ENCODE measurements at regions not wholly inside any gene's neighbourhood (a gene's known extent, or its start where the extent isn't known, plus 50 kb on each side); places are given as distances from the start of the nearest gene placed in this dataset.
A peak's percentile ranks its signal among the peaks of the same experiment; 100 is the strongest.

- no peak overlapping the region for H3K4me3 ChIP-seq (ENCODE audit: low read depth, low read length)
- no peak for DNase-seq (ENCODE audit: low read depth)
- TF ChIP-seq, protein P1, sequence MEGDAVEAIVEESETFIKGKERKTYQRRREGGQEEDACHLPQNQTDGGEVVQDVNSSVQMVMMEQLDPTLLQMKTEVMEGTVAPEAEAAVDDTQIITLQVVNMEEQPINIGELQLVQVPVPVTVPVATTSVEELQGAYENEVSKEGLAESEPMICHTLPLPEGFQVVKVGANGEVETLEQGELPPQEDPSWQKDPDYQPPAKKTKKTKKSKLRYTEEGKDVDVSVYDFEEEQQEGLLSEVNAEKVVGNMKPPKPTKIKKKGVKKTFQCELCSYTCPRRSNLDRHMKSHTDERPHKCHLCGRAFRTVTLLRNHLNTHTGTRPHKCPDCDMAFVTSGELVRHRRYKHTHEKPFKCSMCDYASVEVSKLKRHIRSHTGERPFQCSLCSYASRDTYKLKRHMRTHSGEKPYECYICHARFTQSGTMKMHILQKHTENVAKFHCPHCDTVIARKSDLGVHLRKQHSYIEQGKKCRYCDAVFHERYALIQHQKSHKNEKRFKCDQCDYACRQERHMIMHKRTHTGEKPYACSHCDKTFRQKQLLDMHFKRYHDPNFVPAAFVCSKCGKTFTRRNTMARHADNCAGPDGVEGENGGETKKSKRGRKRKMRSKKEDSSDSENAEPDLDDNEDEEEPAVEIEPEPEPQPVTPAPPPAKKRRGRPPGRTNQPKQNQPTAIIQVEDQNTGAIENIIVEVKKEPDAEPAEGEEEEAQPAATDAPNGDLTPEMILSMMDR (IDR thresholded peaks at IDR 0.05; ENCODE audit: insufficient read depth, low read length): no peak
These were observed 186.3 kb downstream of the SATB1 start for GRCh38 chr3:18238746-18239331.

- TF ChIP-seq, protein P1 (IDR thresholded peaks at IDR 0.05; ENCODE audit: insufficient read depth, low read length): no peak
- H3K4me3 ChIP-seq (ENCODE audit: low read depth, low read length): no peak overlapping the region
- no peak for DNase-seq (ENCODE audit: low read depth)
These were observed 186.8 kb downstream of the SATB1 start for GRCh38 chr3:18238332-18238731.

GRCh38 chr3:18237251-18238005 is 187.7 kb downstream of the SATB1 start:
- TF ChIP-seq, protein P1 (IDR thresholded peaks at IDR 0.05; ENCODE audit: insufficient read depth, low read length): no peak
- DNase-seq (ENCODE audit: low read depth): peak; percentile 58
- H3K4me3 ChIP-seq (ENCODE audit: low read depth, low read length): no peak overlapping the region

DNA sequence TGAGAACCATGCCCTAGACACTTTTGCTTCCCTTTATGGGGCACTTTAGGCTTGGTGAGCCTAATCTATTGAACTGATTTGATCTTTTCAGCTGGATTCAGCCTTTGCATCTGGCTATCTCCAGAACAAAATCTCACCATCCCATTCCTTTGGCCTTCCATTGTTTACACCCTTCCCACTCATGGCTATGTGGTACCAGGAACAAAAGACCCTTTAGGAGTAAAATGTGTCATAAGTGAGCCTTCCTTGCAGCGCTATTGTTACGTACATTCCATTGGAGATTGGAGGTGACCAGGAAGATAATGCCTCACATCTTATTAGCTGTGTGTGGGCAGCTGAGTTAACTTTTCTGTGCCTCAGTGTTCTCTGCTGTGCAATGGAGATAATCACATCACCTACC is 188.4 kb downstream of the SATB1 start:
- TF ChIP-seq, protein P1 (IDR thresholded peaks at IDR 0.05; ENCODE audit: insufficient read depth, low read length): no peak
- no peak overlapping the region for H3K4me3 ChIP-seq (ENCODE audit: low read depth, low read length)
- DNase-seq (ENCODE audit: low read depth): no peak

DNA sequence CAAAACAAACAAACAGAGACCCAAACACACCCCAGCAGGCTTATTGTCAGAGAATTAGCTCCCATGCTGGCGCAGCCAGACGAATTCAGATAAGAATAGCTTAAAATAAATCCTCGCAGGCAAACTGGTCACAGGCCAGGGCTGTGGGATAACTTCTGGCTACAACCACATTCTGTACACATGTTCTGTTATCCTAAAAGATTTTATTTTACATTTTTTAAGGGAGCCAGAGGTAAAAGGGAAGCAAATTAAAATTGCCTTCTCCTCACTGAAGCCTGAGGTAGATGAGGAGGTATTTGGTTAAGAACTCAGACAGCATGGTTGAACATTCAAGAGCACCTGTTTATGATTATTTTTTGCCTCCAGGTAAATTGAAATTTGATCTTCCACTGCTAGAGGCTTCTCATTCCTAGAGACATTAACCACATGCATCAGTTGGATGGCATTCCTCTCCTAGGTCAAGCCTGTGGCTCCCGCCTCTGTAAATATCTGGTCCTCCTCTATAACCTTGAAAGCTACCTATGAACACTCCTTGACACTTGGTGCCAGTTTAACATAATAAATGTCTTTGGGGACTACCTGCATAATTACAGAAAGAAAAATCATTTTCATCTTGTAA is 190.3 kb downstream of the SATB1 start:
- H3K4me3 ChIP-seq (ENCODE audit: low read depth, low read length): no peak overlapping the region
- TF ChIP-seq, protein P1 (IDR thresholded peaks at IDR 0.05; ENCODE audit: insufficient read depth, low read length): no peak
- DNase-seq (ENCODE audit: low read depth): peak; percentile 72

DNA sequence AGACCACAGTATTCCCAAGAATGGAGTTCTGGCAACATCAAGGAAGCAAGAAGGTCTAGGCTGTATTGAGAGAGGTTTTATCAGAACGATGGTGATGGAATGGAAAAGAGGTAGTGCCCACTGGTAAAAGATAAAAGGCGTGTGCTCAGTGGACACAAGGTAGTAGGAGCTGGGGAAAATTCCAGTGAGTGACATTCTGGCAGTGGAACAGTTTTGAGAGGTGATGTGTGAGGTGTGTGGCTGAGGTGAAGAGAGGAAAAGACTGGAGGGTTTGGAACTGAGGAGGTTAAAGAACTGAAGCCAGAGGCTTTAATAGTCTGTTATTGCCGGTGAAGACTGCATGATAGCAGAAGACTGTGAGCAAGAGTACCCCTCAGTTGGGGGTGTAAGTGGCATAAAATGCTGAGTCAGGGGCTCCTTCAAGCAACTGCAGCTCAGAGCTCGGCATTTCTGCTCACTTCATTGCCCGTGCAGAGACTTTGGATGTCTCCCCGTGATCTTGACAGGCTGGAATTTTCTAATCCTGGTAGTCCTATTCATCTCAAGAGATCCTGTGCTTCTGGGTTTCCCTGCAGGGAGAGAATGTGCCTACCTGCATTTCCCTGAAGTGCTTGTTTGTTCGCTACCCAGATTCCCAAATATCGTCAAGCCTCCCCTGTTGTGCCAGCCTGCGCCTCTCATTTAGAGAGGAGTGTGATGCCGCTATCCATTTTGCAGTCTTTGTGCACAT is 191.0 kb downstream of the SATB1 start:
- DNase-seq (ENCODE audit: low read depth): no peak
- no peak overlapping the region for H3K4me3 ChIP-seq (ENCODE audit: low read depth, low read length)
- TF ChIP-seq, protein P1 (IDR thresholded peaks at IDR 0.05; ENCODE audit: insufficient read depth, low read length): no peak
